ENCODE measurements at regions not wholly inside any gene's neighbourhood (a gene's known extent, or its start where the extent isn't known, plus 50 kb on each side); places are given as distances from the start of the nearest gene placed in this dataset.
"Not testable (repeated sequence)": the region's sequence is repeated elsewhere in the genome, so short reads cannot be mapped to it uniquely, and the experiment has no call there.

GRCh38 chr5:17690473-17690872 lies 56.2 kb downstream of the TAF11L14 start:
- DNase-seq = no peak

DNA sequence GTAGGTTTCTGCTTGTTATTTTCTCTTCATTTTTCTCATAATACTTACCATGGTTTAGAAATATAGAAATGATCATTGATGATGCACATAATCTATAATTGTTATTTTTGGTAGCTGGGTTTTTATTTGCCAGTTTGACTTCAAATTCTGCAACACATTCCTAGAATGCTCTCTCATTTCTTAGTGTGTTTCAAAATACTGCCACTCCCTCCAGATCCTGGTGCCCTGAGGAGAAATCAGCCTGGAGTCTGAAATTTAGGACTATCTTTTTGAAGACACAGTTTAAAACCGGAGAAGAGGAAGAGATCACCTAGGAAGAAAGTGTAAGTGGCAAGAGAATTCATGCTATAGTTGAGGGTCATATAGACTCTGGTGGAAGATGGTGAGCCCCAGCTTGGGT lies 57.5 kb downstream of the TAF11L14 start:
- DNase-seq = no peak

GRCh38 chr5:17694371-17694770 lies 60.1 kb downstream of the TAF11L14 start:
- DNase-seq = no peak

DNA sequence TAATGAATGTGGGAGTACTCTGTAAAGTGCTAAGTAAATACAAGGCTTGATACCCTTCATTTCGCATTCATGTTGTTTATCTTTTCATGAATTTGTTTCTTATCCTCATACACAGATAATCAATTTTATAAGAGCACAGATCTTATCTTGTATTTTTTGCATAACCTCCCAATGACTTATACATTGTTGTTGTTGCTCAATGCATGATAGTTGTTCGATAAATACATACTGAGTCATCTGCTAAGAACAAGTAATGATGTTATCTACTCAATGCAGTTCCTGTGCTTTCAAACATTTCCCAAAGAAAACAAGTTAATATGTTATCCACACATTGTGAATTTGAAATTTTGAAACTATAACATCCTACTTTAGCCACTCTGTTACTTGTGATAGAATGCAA lies 60.7 kb downstream of the TAF11L14 start:
- DNase-seq = no peak

DNA sequence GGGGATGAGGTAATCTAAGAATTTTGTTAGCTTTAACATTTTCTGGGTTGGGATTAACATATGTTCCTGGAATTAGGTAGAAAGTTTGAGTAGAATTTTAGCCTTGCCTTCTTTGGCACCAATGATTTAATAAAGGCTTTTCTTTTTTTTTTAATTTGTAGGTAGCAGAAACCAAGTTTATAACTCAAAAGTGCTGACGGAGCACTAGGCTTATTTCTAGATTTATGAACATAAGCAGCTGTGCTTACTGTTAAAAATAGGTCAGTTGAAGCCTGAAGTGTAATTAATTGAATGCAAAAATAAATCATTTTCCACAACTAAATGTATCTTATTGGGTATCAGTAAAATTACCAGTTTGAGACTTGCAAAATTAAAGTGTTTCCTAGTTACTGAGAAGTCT lies 62.4 kb downstream of the TAF11L14 start:
- DNase-seq = no peak

GRCh38 chr5:17697671-17698070 lies 63.4 kb downstream of the TAF11L14 start:
- DNase-seq = no peak

- no peak for DNase-seq
Measured at GRCh38 chr5:17709011-17709710, 74.9 kb downstream of the TAF11L14 start.

DNA sequence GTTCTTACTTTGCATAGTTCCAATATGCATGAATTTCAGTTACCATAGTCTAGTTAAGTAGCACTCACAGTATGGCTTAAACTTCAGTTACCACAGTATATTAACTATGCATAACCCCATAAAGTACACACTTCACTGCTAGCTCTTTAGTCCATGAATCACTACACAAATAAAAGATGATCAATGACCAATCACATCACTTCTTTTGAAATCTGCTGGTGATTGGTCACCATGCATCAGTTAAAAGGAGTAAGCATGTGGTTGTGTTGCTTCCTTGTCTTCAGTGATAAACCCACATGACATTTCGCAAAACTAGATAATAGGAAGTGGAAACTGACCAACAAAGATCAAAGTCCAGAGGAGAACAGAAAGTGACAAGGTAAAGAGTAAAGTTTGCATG lies 79.0 kb downstream of the TAF11L14 start:
- DNase-seq = no peak

GRCh38 chr5:17714186-17714585 lies 79.9 kb downstream of the TAF11L14 start:
- no peak for DNase-seq

- DNase-seq = no peak
Measured at GRCh38 chr5:17719592-17719991, 85.3 kb downstream of the TAF11L14 start.

- DNase-seq = no peak
Measured at GRCh38 chr5:17720071-17720470, 85.8 kb downstream of the TAF11L14 start.

GRCh38 chr5:17723876-17724275 lies 89.6 kb downstream of the TAF11L14 start:
- no peak for DNase-seq

GRCh38 chr5:17727098-17727497 lies 92.8 kb downstream of the TAF11L14 start:
- DNase-seq = no peak

GRCh38 chr5:17730421-17730820 lies 96.2 kb downstream of the TAF11L14 start:
- DNase-seq = no peak

GRCh38 chr5:17732351-17732923 lies 98.2 kb downstream of the TAF11L14 start:
- DNase-seq = no peak

DNA sequence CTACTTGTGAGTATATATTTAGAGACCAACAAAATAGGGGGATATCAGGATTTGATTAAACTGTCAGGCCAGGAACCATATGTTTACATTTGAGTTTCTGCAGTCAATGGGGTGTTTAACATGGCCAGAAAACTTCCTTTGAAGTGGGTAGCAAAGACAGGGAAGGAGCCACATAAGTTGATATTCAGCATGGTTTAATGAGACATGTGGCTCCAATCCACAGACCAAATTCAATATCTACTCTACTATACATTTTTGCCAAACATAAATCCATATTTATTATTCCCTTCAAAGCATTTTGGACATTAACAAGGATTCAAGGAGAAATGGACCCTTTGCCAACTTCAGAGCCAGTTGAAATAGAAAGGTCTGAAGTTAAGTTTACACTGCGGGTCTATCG lies 99.8 kb downstream of the TAF11L14 start:
- no peak for DNase-seq

- no peak for DNase-seq
Measured at GRCh38 chr5:17735761-17736160, 101.5 kb downstream of the TAF11L14 start.

DNA sequence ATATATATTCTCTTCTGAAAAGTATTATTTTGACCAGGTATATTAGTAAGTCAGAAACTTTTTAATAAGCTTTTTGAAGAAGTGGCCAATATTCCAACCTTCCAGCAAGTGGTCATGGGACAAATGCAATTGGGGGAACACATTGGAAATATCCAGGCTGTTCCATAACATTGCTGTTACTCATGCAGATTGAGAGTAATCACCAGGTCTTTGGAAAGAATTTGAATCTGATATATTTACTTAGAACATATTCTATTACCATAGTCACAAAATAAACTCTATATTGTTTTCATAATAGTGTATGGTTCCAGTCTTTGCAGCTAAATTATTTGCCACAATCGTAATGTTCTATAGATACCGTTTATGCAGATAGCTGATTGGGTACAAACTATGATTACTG lies 102.8 kb downstream of the TAF11L14 start:
- no peak for DNase-seq

GRCh38 chr5:17738446-17738845 lies 104.2 kb downstream of the TAF11L14 start:
- DNase-seq = no peak

GRCh38 chr5:17743580-17744435 lies 109.5 kb downstream of the TAF11L14 start:
- DNase-seq = no peak

DNA sequence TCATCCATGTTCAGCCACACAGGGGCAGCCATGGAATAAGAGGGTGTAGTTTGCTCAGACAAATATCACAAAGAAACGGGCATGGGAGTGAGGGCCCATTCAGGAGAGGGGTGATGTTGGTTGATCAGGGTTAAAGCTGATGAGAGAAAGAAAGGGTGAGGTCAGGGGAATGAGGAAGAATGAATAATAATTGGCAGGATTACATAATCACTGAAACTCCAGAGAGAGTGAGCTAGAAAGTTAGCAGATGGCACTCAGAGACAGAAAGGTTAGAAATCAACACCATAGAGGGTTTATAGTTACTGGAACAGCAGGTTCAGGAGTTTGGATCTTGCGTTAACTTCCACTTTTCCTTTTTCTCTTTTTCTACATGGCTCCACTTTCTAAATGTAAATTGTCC lies 113.9 kb downstream of the TAF11L14 start:
- DNase-seq = no peak

GRCh38 chr5:17748941-17749340 lies 114.7 kb downstream of the TAF11L14 start:
- DNase-seq = no peak

GRCh38 chr5:17755406-17755805 lies 121.1 kb downstream of the TAF11L14 start:
- not testable (repeated sequence) for DNase-seq

DNA sequence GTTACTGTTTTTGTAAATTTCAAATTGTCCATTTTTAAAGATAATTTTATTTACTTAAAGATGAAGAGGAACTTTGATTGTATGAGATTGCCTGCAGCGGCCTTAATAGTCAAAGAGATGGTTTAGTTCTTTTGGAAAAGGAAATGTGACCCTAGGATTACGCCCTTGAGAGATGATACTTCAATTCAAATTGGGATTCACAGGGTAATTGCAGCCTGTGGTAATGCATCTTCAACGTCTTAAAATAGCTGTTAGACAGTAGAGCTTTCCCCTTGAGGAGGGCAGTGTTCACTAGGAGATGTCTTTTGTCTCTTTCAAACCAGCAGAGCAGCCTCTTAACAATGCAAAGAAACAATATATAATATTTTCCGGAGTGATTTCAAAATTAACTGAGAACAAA lies 127.1 kb downstream of the TAF11L14 start:
- no peak for DNase-seq
